Dermis microvascular lymphatic vessel endothelial cell (primary cell): ENCODE measurements at regions not wholly inside any gene's neighbourhood (a gene's known extent, or its start where the extent isn't known, plus 50 kb on each side); places are given as distances from the start of the nearest gene placed in this dataset.

Source experiments
- DNase-seq, 2 donors: peaks; one replicate each; pipeline versions ENCODE4 v3.0.0 to v3.0.0-alpha.2; 2010; ENCODE audit warnings: low read depth in 2 of 2

- DNase-seq = no peak
Measured at GRCh38 chr10:24119896-24120295, 89.0 kb upstream of the KIAA1217 start.

- no peak for DNase-seq
Measured at GRCh38 chr10:24120646-24121045, 88.3 kb upstream of the KIAA1217 start.

- DNase-seq = no peak
Measured at GRCh38 chr10:24127516-24127915, 81.4 kb upstream of the KIAA1217 start.

- no peak for DNase-seq
Measured at GRCh38 chr10:24128066-24128730, 80.7 kb upstream of the KIAA1217 start.

GRCh38 chr10:24132741-24133140 lies 76.2 kb upstream of the KIAA1217 start:
- no peak for DNase-seq

- no peak for DNase-seq
Measured at GRCh38 chr10:24133835-24134234, 75.1 kb upstream of the KIAA1217 start.

GRCh38 chr10:24136070-24136469 lies 72.9 kb upstream of the KIAA1217 start:
- no peak for DNase-seq

- no peak for DNase-seq
Measured at GRCh38 chr10:24147321-24147720, 61.6 kb upstream of the KIAA1217 start.

- DNase-seq = no peak
Measured at GRCh38 chr10:24149640-24150039, 59.3 kb upstream of the KIAA1217 start.

- no peak for DNase-seq
Measured at GRCh38 chr10:24150853-24151252, 58.1 kb upstream of the KIAA1217 start.

- no peak for DNase-seq
Measured at GRCh38 chr10:24152270-24152669, 56.7 kb upstream of the KIAA1217 start.

- DNase-seq = no peak
Measured at GRCh38 chr10:24153031-24153430, 55.9 kb upstream of the KIAA1217 start.

GRCh38 chr10:24153537-24153936 lies 55.4 kb upstream of the KIAA1217 start:
- no peak for DNase-seq

GRCh38 chr10:24156686-24157085 lies 52.3 kb upstream of the KIAA1217 start:
- DNase-seq = no peak

- DNase-seq = no peak
Measured at GRCh38 chr10:24157567-24157966, 51.4 kb upstream of the KIAA1217 start.
